Trophoblast cell (in vitro differentiated cells and primary cell): ENCODE measurements at regions not wholly inside any gene's neighbourhood (a gene's known extent, or its start where the extent isn't known, plus 50 kb on each side); places are given as distances from the start of the nearest gene placed in this dataset.

Experiments
- DNase-seq, 2 donors: peaks; one replicate each; pipeline ENCODE4 v3.0.0-alpha.2; 2016
- H2AFZ ChIP-seq: 2 replicates; pipeline ENCODE4 v1.6.1; 2013; ENCODE audit warnings: low read length, moderate library complexity, mild to moderate bottlenecking; ENCODE audit not compliant: insufficient read depth, poor library complexity
- H2AK5ac ChIP-seq: 2 replicates; pipeline ENCODE4 v1.6.1; 2013; ENCODE audit warnings: mild to moderate bottlenecking, low read length
- H2BK120ac ChIP-seq: 2 replicates; pipeline ENCODE4 v1.6.1; 2013; ENCODE audit warnings: low read length, mild to moderate bottlenecking, moderate library complexity; ENCODE audit not compliant: insufficient read depth, poor library complexity
- H2BK12ac ChIP-seq: 2 replicates; pipeline ENCODE4 v1.6.1; 2013; ENCODE audit warnings: mild to moderate bottlenecking, low read length, moderate library complexity
- H2BK5ac ChIP-seq: 2 replicates; pipeline ENCODE4 v1.6.1; 2013; ENCODE audit warnings: low read length, low read depth, moderate library complexity, mild to moderate bottlenecking; ENCODE audit not compliant: poor library complexity
- H3K14ac ChIP-seq: 2 replicates; pipeline ENCODE4 v1.6.1; 2013; ENCODE audit warnings: mild to moderate bottlenecking, low read length
- H3K18ac ChIP-seq: 2 replicates; pipeline ENCODE4 v1.6.1; 2013; ENCODE audit warnings: mild to moderate bottlenecking, low read length
- H3K23ac ChIP-seq: 2 replicates; pipeline ENCODE4 v1.6.1; 2013; ENCODE audit warnings: low read length
- H3K27ac ChIP-seq: 2 replicates; pipeline ENCODE4 v1.5.1; 2013; ENCODE audit warnings: low read depth, mild to moderate bottlenecking, inconsistent platforms, low read length, moderate library complexity
- H3K27me3 ChIP-seq: 2 replicates; pipeline ENCODE4 v1.6.1; 2013; ENCODE audit warnings: inconsistent platforms, mild to moderate bottlenecking, low read length, moderate library complexity; ENCODE audit not compliant: insufficient read depth
- H3K36me3 ChIP-seq, 2 experiments: 1 replicate in 1 of 2; 2 replicates in 1 of 2; pipeline ENCODE4 v1.6.1; 2013; ENCODE audit warnings: low read length in 2 of 2, mild to moderate bottlenecking in 2 of 2, moderate library complexity in 1 of 2; ENCODE audit not compliant: insufficient read depth in 2 of 2, control insufficient read depth in 1 of 2
- H3K4ac ChIP-seq: 2 replicates; pipeline ENCODE4 v1.6.1; 2013; ENCODE audit warnings: low read depth, mild to moderate bottlenecking, low read length, moderate library complexity
- H3K4me1 ChIP-seq, 2 experiments: 1 replicate in 1 of 2; 2 replicates in 1 of 2; pipeline ENCODE4 v1.6.1; 2013; ENCODE audit warnings: low read length in 2 of 2, mild to moderate bottlenecking in 2 of 2, moderate library complexity in 1 of 2; ENCODE audit not compliant: insufficient read depth in 2 of 2, control insufficient read depth in 1 of 2
- H3K4me2 ChIP-seq: 2 replicates; pipeline ENCODE4 v1.6.1; 2013; ENCODE audit warnings: inconsistent platforms, mild to moderate bottlenecking, low read length, moderate library complexity
- H3K4me3 ChIP-seq: 2 replicates; pipeline ENCODE4 v1.5.1; 2013; ENCODE audit warnings: mild to moderate bottlenecking, low read depth, low read length, inconsistent platforms
- H3K79me1 ChIP-seq: one replicate; pipeline ENCODE4 v1.6.1; 2013; ENCODE audit warnings: low read length
- H3K79me2 ChIP-seq: 2 replicates; pipeline ENCODE4 v1.6.1; 2013; ENCODE audit warnings: low read length, mild to moderate bottlenecking; ENCODE audit not compliant: control insufficient read depth, insufficient read depth, poor library complexity
- H3K9ac ChIP-seq: 2 replicates; pipeline ENCODE4 v1.6.1; 2013; ENCODE audit warnings: mild to moderate bottlenecking, low read length
- H3K9me3 ChIP-seq: 2 replicates; pipeline ENCODE4 v1.6.1; 2013; ENCODE audit warnings: low read depth, mild to moderate bottlenecking, control low read depth, inconsistent platforms, low read length; ENCODE audit not compliant: insufficient read depth
- H4K12ac ChIP-seq: 2 replicates; pipeline ENCODE4 v1.6.1; 2013; ENCODE audit warnings: low read depth, mild to moderate bottlenecking, low read length, moderate library complexity
- H4K8ac ChIP-seq: 2 replicates; pipeline ENCODE4 v1.6.1; 2013; ENCODE audit warnings: low read depth, mild to moderate bottlenecking, low read length, moderate library complexity
- H4K91ac ChIP-seq: one replicate; pipeline ENCODE4 v1.6.1; 2013; ENCODE audit warnings: low read depth, mild to moderate bottlenecking, low read length, moderate library complexity
- WGBS: extraction: QIAGEN DNeasy Blood & Tissue Kit; methylation state at CpG from one replicate; pipeline ENCODE4 v1.1.7; 2013; ENCODE audit warnings: missing lambda C conversion rate; ENCODE audit not compliant: insufficient read length, insufficient coverage; ENCODE audit errors: extremely low coverage; 5-methylcytosine and 5-hydroxymethylcytosine counted together

GRCh38 chr7:21269021-21269420 is 158.9 kb upstream of the SP4 start:
- Histone ChIP-seq H3K4me3 (no peak overlapping the region), H3K9ac (peak overlapping the region; percentile 53), H3K9me3 (no peaks in the 10 kb centered on the region), H3K4me2 (no peak overlapping the region), H4K91ac (no peak overlapping the region), H3K36me3 (no peaks in the 10 kb centered on the region), H3K18ac (no peak overlapping the region), H2AK5ac (no peak overlapping the region), H2BK12ac (no peak overlapping the region), H3K79me2 (no peaks in the 10 kb centered on the region), H2BK5ac (no peak overlapping the region), H3K27me3 (no peaks in the 10 kb centered on the region), H3K27ac (no peak overlapping the region), H2BK120ac (no peak overlapping the region), H3K14ac (no peak overlapping the region), H4K12ac (no peak overlapping the region), H4K8ac (no peak overlapping the region), H2AFZ (no peak overlapping the region), H3K23ac (no peak overlapping the region), H3K4me1 (no peaks in the 10 kb centered on the region), H3K79me1 (no peaks in the 10 kb centered on the region), H3K4ac (no peak overlapping the region)
- no peak for DNase-seq
- WGBS: no CpG with 5 or more reads among the region's 4 CpGs

- Histone ChIP-seq H3K79me1 (no peaks in the 10 kb centered on the region), H3K4me3 (no peak overlapping the region), H2BK120ac (no peak overlapping the region), H3K18ac (no peak overlapping the region), H3K27me3 (no peaks in the 10 kb centered on the region), H3K36me3 (no peaks in the 10 kb centered on the region), H3K4ac (no peak overlapping the region), H4K12ac (no peak overlapping the region), H3K23ac (no peak overlapping the region), H3K27ac (no peak overlapping the region), H3K9me3 (no peaks in the 10 kb centered on the region), H3K9ac (no peak overlapping the region), H4K91ac (no peak overlapping the region), H3K79me2 (no peaks in the 10 kb centered on the region), H2BK12ac (no peak overlapping the region), H3K4me2 (no peak overlapping the region), H2AK5ac (no peak overlapping the region), H4K8ac (no peak overlapping the region), H2AFZ (no peak overlapping the region), H3K4me1 (no peaks in the 10 kb centered on the region), H3K14ac (no peak overlapping the region), H2BK5ac (no peak overlapping the region)
- no CpG with 5 or more reads among the region's 5 CpGs for WGBS
- DNase-seq: no peak
Observed at GRCh38 chr7:21276471-21277035, 151.3 kb upstream of the SP4 start.

DNA sequence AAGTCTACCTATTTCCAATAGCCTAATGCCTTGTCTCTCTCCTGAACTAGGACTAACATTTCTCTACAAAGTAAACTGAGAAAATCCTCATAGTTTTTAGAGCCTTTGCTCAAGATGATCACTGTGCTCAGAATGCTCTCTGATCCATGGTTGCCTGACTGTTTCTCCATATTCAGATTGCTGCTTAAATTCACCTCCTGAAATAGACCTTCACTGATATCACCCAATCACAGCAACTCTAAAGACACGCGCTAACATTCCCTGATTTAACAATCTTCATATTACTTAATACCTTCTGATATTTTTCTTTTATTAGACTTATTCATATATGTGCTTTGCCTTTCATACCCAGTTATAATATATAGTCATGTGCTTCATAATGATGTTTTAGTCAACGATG is 148.9 kb upstream of the SP4 start:
- no peak overlapping the region for H3K27ac ChIP-seq
- no peak for DNase-seq
- H3K9me3 ChIP-seq: no peaks in the 10 kb centered on the region
- no peak overlapping the region for H2AK5ac ChIP-seq
- H2AFZ ChIP-seq: no peak overlapping the region
- no peak overlapping the region for H3K18ac ChIP-seq
- no peak overlapping the region for H3K4me3 ChIP-seq
- H3K79me1 ChIP-seq: no peaks in the 10 kb centered on the region
- H3K4me2 ChIP-seq: no peak overlapping the region
- H3K4me1 ChIP-seq: no peaks in the 10 kb centered on the region
- H3K9ac ChIP-seq: no peak overlapping the region
- no peak overlapping the region for H4K12ac ChIP-seq
- no peak overlapping the region for H4K8ac ChIP-seq
- no peaks in the 10 kb centered on the region for H3K79me2 ChIP-seq
- no peak overlapping the region for H3K4ac ChIP-seq
- H2BK5ac ChIP-seq: no peak overlapping the region
- H2BK12ac ChIP-seq: no peak overlapping the region
- WGBS: 100% methylated on average over 1 of the region's 3 CpGs
- no peak overlapping the region for H2BK120ac ChIP-seq
- H3K27me3 ChIP-seq: no peaks in the 10 kb centered on the region
- no peak overlapping the region for H3K23ac ChIP-seq
- H3K14ac ChIP-seq: no peak overlapping the region
- no peak overlapping the region for H4K91ac ChIP-seq
- H3K36me3 ChIP-seq: no peaks in the 10 kb centered on the region

DNA sequence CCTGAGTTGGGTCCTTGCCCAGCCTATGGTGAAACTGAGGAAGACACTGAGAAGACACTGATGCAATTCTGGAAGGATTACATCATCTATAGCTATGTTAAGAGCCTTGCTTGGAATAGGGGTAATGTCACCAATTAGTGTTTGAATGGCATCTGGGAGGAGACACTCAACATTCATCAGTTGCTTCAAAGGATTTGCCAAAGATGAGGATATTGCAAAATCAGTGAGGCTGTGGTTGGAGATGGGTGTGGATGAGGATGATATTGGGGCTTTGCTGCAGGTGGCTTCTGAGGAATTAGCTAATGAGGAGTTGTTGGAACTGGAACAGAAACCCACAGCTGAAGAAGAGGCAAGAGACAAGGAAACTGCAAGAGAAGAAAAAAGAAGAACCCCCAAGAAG is 146.7 kb upstream of the SP4 start:
- H4K12ac ChIP-seq: no peak overlapping the region
- H3K4me3 ChIP-seq: no peak overlapping the region
- no peak overlapping the region for H2BK120ac ChIP-seq
- no peak overlapping the region for H4K8ac ChIP-seq
- no peak overlapping the region for H3K27ac ChIP-seq
- no peak overlapping the region for H2BK12ac ChIP-seq
- peak in 1 of 2 donors; percentile 9 for DNase-seq
- no peaks in the 10 kb centered on the region for H3K9me3 ChIP-seq
- H3K9ac ChIP-seq: no peak overlapping the region
- H3K79me1 ChIP-seq: no peaks in the 10 kb centered on the region
- H4K91ac ChIP-seq: no peak overlapping the region
- no peak overlapping the region for H3K14ac ChIP-seq
- H3K4me1 ChIP-seq: no peaks in the 10 kb centered on the region
- no peaks in the 10 kb centered on the region for H3K27me3 ChIP-seq
- no peak overlapping the region for H2AFZ ChIP-seq
- no peak overlapping the region for H3K23ac ChIP-seq
- H3K79me2 ChIP-seq: no peaks in the 10 kb centered on the region
- no peak overlapping the region for H3K4me2 ChIP-seq
- H3K36me3 ChIP-seq: no peaks in the 10 kb centered on the region
- H3K18ac ChIP-seq: no peak overlapping the region
- H3K4ac ChIP-seq: no peak overlapping the region
- H2BK5ac ChIP-seq: no peak overlapping the region
- H2AK5ac ChIP-seq: no peak overlapping the region
